Kidney (tissue), 13 donors: ENCODE measurements at regions not wholly inside any gene's neighbourhood (a gene's known extent, or its start where the extent isn't known, plus 50 kb on each side); places are given as distances from the start of the nearest gene placed in this dataset.

Experiments used
- DNase-seq, 5 donors: peaks; one replicate each; pipeline ENCODE4 v3.0.0-alpha.2; 2013 to 2020
- FAIRE-seq: peaks from 2 replicates; lab custom pipeline; 2012; peaks lifted over from hg19 to GRCh38; lab: Jason Lieb, UNC
- H3K27ac ChIP-seq, 2 donors: one replicate each; pipeline ENCODE4 v1.7.0; 2013; ENCODE audit warnings: low read depth in 2 of 2, low read length in 2 of 2, inconsistent platforms in 1 of 2
- H3K27me3 ChIP-seq: one replicate; pipeline ENCODE4 v1.7.1; 2013; ENCODE audit warnings: low read length, inconsistent platforms; ENCODE audit not compliant: control insufficient read depth, insufficient read depth
- H3K36me3 ChIP-seq, 3 donors: one replicate each; pipeline versions ENCODE4 v1.7.0 to v1.7.1; 2013; ENCODE audit warnings: low read length in 3 of 3, control low read depth in 1 of 3, inconsistent platforms in 1 of 3; ENCODE audit not compliant: insufficient read depth in 3 of 3, control insufficient read depth in 2 of 3
- H3K4me1 ChIP-seq, 3 donors: one replicate each; pipeline versions ENCODE4 v1.7.0 to v1.7.1; 2013; ENCODE audit warnings: low read length in 3 of 3, inconsistent platforms in 1 of 3, low read depth in 1 of 3; ENCODE audit not compliant: control insufficient read depth in 2 of 3, insufficient read depth in 2 of 3
- H3K4me3 ChIP-seq, 3 donors: one replicate each; pipeline versions ENCODE4 v1.7.0 to v1.8.1; 2013; ENCODE audit warnings: low read length in 3 of 3, control low read depth in 1 of 3, inconsistent platforms in 1 of 3
- H3K9ac ChIP-seq, 3 donors: one replicate each; pipeline versions ENCODE4 v1.7.0 to v1.7.1; 2013; ENCODE audit warnings: low read length in 3 of 3, control low read depth in 1 of 3, inconsistent platforms in 1 of 3
- H3K9me3 ChIP-seq, 3 donors: one replicate each; pipeline versions ENCODE4 v1.7.0 to v1.7.1; 2013; ENCODE audit warnings: low read length in 3 of 3, control low read depth in 1 of 3, inconsistent platforms in 1 of 3; ENCODE audit not compliant: control insufficient read depth in 2 of 3, insufficient read depth in 1 of 3
- CTCF ChIP-seq: IDR thresholded peaks from 3 replicates; pipeline ENCODE4 v1.5.1; 2012; ENCODE audit warnings: mild to moderate bottlenecking, moderate library complexity, borderline replicate concordance; ENCODE audit not compliant: insufficient read depth; ENCODE audit errors: extremely low read depth
- intact Hi-C: fragments of 100-400 bp; cut with DNase I; formaldehyde crosslinking; loops from one replicate; pipeline ENCODE4 v1.11.1; 2022
- donor health status: control.
- donor health status: control.
- donor health status: control.
- donor health status: control.
- donor health status: control.
- donor health status: DM: yes; HTN: yes; CAD: no.
- donor health status: Normal renal cell carcinoma (clear cell type).

- Histone ChIP-seq H3K36me3 (no peaks in the 10 kb centered on the region), H3K9me3 (no peaks in the 10 kb centered on the region), H3K27me3 (no peaks in the 10 kb centered on the region), H3K27ac (no peak overlapping the region), H3K9ac (no peak overlapping the region), H3K4me1 (no peaks in the 10 kb centered on the region), H3K4me3 (no peak overlapping the region)
- intact Hi-C loops, result no loop called here
- no peak for DNase-seq
- FAIRE-seq, result no peak
- no peak for TF ChIP-seq CTCF
These were observed 445.9 kb downstream of the ZNF536 start for GRCh38 chr19:30817965-30818567.

- no peak for DNase-seq
- intact Hi-C loops, result no loop called here
- TF ChIP-seq CTCF, result no peak
- Histone ChIP-seq H3K27me3 (no peaks in the 10 kb centered on the region), H3K4me1 (no peaks in the 10 kb centered on the region), H3K9me3 (no peaks in the 10 kb centered on the region), H3K4me3 (no peak overlapping the region), H3K9ac (no peak overlapping the region), H3K36me3 (no peaks in the 10 kb centered on the region), H3K27ac (no peak overlapping the region)
- no peak for FAIRE-seq
These were observed 445.0 kb downstream of the ZNF536 start for GRCh38 chr19:30817197-30817596.

- Histone ChIP-seq H3K9ac (no peak overlapping the region), H3K4me3 (no peak overlapping the region), H3K27me3 (no peaks in the 10 kb centered on the region), H3K36me3 (no peaks in the 10 kb centered on the region), H3K9me3 (no peaks in the 10 kb centered on the region), H3K27ac (no peak overlapping the region), H3K4me1 (no peaks in the 10 kb centered on the region)
- FAIRE-seq, result no peak
- no peak for DNase-seq
- intact Hi-C loops, result no loop called here
- no peak for TF ChIP-seq CTCF
These were observed 443.9 kb downstream of the ZNF536 start for GRCh38 chr19:30815889-30816580.
